AG04450 (cell line): ENCODE measurements at regions not wholly inside any gene's neighbourhood (a gene's known extent, or its start where the extent isn't known, plus 50 kb on each side); places are given as distances from the start of the nearest gene placed in this dataset.

ENCODE experiments used
- CTCF ChIA-PET: fragments of 300-600, 350-600 bp; formaldehyde crosslinking; extraction: SDS; loops from one replicate; lab custom pipeline; 2022; ENCODE audit warnings: antibody characterized with exemption, inconsistent platforms; lab: Charles Lee
- POLR2A ChIA-PET: fragments of 350-600 bp; formaldehyde crosslinking; extraction: SDS; loops from one replicate; lab custom pipeline; 2021; ENCODE audit warnings: antibody characterized with exemption, inconsistent platforms; lab: Yijun Ruan, JAX
- DNase-seq: peaks from one replicate; pipeline ENCODE4 v3.0.0-alpha.2; 2011; ENCODE audit warnings: low read depth, low spot score
- H3K27ac ChIP-seq: one replicate; pipeline ENCODE4 v1.5.1; 2012; ENCODE audit warnings: low read depth, low read length, control low read depth
- H3K27me3 ChIP-seq: one replicate; pipeline ENCODE4 v1.6.0; 2012; ENCODE audit warnings: low read length; ENCODE audit not compliant: control insufficient read depth, insufficient read depth
- H3K4me3 ChIP-seq: 2 replicates; pipeline ENCODE4 v1.5.1; 2011; ENCODE audit warnings: mild to moderate bottlenecking, low read depth, low read length, control low read depth
- H3K9me3 ChIP-seq: 2 replicates; pipeline ENCODE4 v1.5.1; 2012; ENCODE audit warnings: low read length; ENCODE audit not compliant: control insufficient read depth, insufficient read depth
- CTCF ChIP-seq: IDR thresholded peaks from 2 replicates; pipeline ENCODE4 v1.5.1; 2011; ENCODE audit warnings: low read depth, low read length, control low read depth, inconsistent platforms

GRCh38 chr5:110096419-110096818 is 406.7 kb downstream of the MAN2A1 start:
- ChIA-PET CTCF (no interaction called here), POLR2A (no interaction called here)
- Histone ChIP-seq H3K4me3 (no peak overlapping the region), H3K27me3 (no peaks in the 10 kb centered on the region), H3K27ac (no peak overlapping the region), H3K9me3 (no peaks in the 10 kb centered on the region)
- TF ChIP-seq CTCF, result no peak
- no peak for DNase-seq

GRCh38 chr5:110099572-110099971 is 409.8 kb downstream of the MAN2A1 start:
- Histone ChIP-seq H3K9me3 (no peaks in the 10 kb centered on the region), H3K27me3 (no peaks in the 10 kb centered on the region), H3K27ac (no peak overlapping the region), H3K4me3 (no peak overlapping the region)
- CTCF ChIA-PET, result no interaction called here
- POLR2A ChIA-PET, result no interaction called here
- TF ChIP-seq CTCF, result no peak
- no peak for DNase-seq

- no peak overlapping the region for H3K4me3 ChIP-seq
- H3K9me3 ChIP-seq, result no peaks in the 10 kb centered on the region
- no peak for TF ChIP-seq CTCF
- no peak for DNase-seq
- H3K27ac ChIP-seq, result no peak overlapping the region
- ChIA-PET POLR2A (no interaction called here), CTCF (no interaction called here)
- no peaks in the 10 kb centered on the region for H3K27me3 ChIP-seq
Observed at GRCh38 chr5:110103081-110103480, 413.4 kb downstream of the MAN2A1 start.

GRCh38 chr5:110104060-110104725 is 414.5 kb downstream of the MAN2A1 start:
- no peak for TF ChIP-seq CTCF
- Histone ChIP-seq H3K27me3 (no peaks in the 10 kb centered on the region), H3K9me3 (no peaks in the 10 kb centered on the region), H3K27ac (no peak overlapping the region), H3K4me3 (no peak overlapping the region)
- ChIA-PET CTCF (no interaction called here), POLR2A (no interaction called here)
- DNase-seq, result no peak

- POLR2A ChIA-PET, result no interaction called here
Observed at GRCh38 chr5:110104726-110105669, 415.3 kb downstream of the MAN2A1 start.

More at GRCh38 chr5:110104726-110105669, 415.3 kb downstream of the MAN2A1 start:
- no peak for DNase-seq
- H3K27me3 ChIP-seq, result no peaks in the 10 kb centered on the region
- H3K9me3 ChIP-seq, result no peaks in the 10 kb centered on the region
- H3K27ac ChIP-seq, result no peak overlapping the region
- no peak overlapping the region for H3K4me3 ChIP-seq
- CTCF ChIA-PET, result no interaction called here
- no peak for TF ChIP-seq CTCF
